Erythroblast (primary cell): ENCODE measurements at regions not wholly inside any gene's neighbourhood (a gene's known extent, or its start where the extent isn't known, plus 50 kb on each side); places are given as distances from the start of the nearest gene placed in this dataset.

Source experiments
- GATA1 ChIP-seq: IDR thresholded peaks from 2 replicates; pipeline ENCODE4 v1.6.1; 2011; ENCODE audit warnings: low read depth, mild to moderate bottlenecking, control low read depth, low read length, moderate library complexity
- POLR2A ChIP-seq: IDR thresholded peaks from 2 replicates; pipeline ENCODE4 v1.6.1; 2011; ENCODE audit warnings: mild to moderate bottlenecking, low read length

DNA sequence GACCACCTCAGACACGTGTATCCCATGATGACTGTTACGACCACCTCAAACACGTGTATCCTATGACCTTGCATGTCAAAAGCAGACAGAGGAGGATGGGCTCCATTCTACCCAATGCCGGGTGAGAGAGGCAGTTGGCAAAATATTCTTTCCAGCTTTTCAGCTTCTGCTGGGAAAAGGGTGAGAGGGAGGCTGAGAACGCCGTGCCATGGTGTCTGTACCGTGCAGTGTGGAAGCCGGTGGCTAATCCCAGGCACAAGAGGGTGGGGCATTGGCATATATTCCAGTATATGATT lies 1478.4 kb downstream of the TBC1D22A start:
- no peak for TF ChIP-seq POLR2A
- no peak for TF ChIP-seq GATA1
